GM21619 (cell line): ENCODE measurements at regions not wholly inside any gene's neighbourhood (a gene's known extent, or its start where the extent isn't known, plus 50 kb on each side); places are given as distances from the start of the nearest gene placed in this dataset.
"Not testable (repeated sequence)": the region's sequence is repeated elsewhere in the genome, so short reads cannot be mapped to it uniquely, and the experiment has no call there.

Source experiments
- ATAC-seq: cut with Tn5 transposase; IDR thresholded peaks from one replicate; pipeline ENCODE4 v1.9.1; 2021; ENCODE audit not compliant: unreplicated experiment

DNA sequence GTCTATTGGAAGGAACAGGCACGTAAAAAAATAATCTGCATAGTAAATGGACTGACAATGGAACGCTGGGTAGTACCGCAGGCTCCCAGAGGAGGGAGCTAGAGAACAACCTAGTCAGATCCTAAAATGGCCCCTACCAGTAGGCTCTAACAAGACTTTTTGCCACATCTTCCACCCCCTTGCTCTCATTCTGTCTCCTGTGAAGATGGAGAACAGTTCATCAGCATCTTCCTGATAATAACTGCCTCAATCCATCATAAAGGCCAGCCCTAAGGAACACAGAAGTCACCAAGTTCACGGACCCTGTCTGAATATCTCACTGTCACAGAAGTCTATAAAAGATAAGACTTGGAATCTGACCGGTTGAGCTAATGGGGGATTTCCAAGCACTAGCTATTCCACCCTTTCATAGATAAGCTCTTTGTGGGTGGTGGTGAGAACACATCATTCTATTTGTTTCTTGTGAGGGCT, 133.4 kb downstream of the SLC1A3 start:
- ATAC-seq = peak; percentile 67

DNA sequence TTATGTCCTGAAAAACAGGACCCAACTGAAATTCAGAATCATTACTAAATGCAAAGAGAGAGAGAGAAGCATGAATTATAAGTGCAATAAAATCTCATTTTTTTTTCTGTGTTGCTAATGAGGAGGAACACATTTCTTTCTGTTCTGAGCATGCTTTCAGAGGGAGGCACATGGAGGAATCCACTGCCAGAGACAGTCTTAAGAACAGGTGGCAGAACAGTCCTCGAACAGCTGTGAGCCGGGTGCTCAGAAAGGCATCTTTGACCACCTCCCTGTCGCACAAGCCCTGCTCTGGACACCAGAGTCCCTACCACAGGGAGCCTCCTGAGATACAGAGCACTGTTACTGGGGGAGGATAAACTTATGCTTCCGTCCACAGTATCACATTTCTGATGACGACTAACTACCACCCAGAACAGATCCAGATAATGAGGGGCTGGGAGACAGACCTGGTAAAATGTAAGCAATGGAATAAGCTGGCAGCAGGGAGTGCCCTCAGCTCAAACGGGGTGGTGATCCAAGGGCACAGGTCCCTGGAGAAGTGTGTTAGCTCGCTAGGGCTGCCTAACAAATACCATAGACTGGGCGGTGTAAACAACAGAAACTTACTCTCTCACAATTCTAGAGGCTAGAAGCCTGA, 134.0 kb downstream of the SLC1A3 start:
- no peak for ATAC-seq

DNA sequence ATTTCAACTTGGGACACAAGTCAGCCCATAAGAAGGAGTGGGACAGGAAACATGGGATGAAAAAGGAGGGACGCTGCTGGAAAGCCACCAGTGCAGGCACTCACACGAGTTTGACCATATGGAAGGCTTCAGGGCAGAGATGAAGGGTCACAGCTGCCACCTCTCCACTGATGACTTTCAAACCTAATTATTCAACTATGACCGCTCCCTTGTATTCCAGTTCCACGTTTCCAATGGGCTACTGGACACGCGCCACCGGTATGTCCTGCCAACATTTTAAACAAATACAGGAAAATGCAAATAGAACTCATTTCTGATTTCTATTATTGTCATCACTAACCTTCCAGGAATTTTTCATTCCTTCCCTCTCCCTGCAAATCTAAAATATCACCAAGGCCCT, 134.7 kb downstream of the SLC1A3 start:
- no peak for ATAC-seq

DNA sequence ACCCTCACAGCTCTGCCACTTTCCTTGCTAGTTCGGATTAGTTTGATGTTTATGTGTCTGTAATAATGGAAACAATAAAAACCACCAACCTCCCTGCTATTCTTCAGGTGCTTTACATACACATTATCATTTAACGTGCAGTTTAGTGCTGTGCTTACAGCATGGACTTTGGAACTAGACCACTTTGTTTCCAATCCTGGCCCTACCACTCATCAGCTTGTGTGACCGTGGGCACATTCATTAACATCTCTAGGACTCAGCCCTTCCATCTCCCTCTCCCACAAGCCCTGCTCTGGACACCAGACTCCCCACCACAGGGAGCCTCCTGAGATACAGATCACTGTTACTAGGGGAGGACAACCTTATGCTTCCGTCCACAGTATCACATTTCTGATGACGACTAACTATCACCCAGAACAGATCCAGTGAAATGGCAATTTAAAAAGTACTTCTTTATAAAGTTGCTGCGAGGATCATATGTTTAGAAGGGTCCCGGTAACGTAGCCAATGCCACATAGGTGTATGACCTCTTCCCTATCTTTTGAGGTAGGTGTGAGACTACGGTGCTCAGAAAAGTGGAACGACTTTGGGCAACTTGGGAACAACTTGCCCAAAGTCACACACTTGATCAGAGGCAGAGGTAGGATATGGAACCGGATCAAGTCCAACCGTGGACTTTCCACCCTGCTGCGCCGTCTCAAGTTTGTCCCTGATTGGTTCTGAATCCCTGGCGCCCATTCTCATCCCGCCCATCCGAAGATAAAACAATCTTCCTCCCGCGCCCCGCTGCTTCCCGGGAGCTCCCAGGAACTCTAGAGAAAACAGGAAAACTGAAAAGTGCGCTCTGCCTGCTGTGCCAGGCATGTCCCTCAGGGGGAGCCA, 132.4 kb upstream of the NIPBL start:
- ATAC-seq = no peak

GRCh38 chr5:36744773-36745589, 131.6 kb upstream of the NIPBL start:
- ATAC-seq = peak; percentile 77

DNA sequence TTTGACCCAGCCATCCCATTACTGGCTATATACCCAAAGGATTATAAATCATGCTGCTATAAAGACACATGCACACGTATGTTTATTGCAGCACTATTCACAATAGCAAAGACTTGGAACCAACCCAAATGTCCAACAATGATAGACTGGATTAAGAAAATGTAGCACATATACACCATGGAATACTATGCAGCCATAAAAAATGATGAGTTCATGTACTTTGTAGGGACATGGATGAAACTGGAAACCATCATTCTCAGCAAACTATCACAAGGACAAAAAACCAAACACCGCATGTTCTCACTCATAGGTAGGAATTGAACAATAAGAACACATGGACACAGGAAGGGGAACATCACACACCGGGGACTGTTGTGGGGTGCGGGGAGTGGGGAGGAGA, 128.8 kb upstream of the NIPBL start:
- ATAC-seq = not testable (repeated sequence)

- no peak for ATAC-seq
Measured at GRCh38 chr5:36751886-36752285, 124.7 kb upstream of the NIPBL start.

GRCh38 chr5:36755342-36755741, 121.2 kb upstream of the NIPBL start:
- ATAC-seq = no peak

GRCh38 chr5:36755920-36756488, 120.6 kb upstream of the NIPBL start:
- no peak for ATAC-seq

DNA sequence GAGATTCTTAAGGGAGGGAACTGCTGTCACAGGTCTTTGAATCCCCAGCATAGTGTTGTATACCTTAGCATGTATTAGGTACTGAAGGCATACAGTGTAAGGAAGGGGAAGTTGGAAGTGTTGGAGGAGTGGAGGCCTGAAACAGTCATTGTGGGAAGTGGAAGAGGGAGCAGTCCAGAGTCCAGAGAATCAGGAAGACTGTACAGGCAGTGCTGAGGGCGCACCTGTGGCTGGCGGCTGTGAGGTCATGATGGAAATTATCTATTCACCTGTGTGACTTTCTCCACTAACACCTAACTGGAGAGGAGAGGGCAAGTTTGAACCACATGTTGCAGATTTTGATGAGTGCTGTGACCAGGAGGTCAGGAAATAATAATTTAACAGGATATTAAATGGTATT, 119.7 kb upstream of the NIPBL start:
- no peak for ATAC-seq

DNA sequence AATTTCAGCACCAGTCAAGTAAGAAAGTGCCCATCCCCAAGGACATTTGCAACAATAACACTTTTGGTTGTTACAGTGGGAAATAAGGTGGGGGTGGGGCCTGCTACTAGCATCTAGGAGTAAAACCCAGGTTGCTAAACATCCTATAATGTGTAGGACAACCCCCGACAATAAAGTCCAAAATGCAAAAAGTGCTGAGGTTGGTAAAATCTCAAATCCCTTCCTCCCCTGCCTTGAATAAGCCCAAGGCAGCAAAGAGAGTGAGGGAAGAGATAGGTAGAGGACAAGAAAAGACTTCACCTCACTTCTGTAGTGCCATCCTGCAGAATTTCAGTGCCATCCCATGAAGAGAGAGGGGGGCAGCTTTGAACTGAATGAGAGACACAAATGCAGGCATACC, 117.5 kb upstream of the NIPBL start:
- no peak for ATAC-seq

DNA sequence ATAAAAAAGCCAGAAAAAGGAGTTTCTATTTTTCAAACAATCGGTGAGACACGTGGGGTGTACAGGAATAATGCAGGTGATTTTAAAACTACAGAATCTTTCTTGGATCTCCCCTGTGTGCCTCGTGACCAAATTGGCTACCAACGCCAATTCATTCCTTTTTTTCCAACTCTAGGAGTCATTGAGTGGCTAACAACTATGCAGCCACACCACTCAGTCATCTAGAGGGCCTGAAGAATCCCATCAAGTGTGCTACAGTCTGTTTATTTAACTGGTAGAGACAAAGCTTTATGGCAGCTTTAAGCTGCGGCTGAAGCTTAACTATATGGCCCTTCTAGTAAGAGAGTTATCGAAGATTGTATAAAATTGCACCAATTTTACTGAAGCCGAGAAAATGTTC, 113.1 kb upstream of the NIPBL start:
- no peak for ATAC-seq

- no peak for ATAC-seq
Measured at GRCh38 chr5:36765876-36766275, 110.7 kb upstream of the NIPBL start.

GRCh38 chr5:36766981-36767380, 109.6 kb upstream of the NIPBL start:
- ATAC-seq = no peak

DNA sequence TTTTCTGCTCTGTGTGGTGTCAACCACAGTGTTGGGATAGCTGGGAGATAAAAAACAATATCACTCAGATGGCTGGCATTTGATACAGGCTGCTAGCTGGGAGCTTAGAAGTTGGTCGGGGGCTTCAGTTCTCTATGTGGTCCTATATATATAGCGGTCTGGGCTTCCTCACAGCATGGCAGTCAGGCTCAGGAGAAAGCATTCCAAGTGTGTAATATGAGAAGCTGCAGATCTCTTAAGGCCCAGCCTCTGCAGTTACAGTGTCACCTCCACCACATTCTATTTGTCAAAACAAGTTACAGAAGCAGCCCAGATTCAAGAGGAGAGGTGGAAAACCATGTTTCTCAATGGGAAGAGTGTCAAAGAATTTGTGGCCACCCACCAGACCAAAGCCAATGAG, 108.1 kb upstream of the NIPBL start:
- ATAC-seq = no peak

DNA sequence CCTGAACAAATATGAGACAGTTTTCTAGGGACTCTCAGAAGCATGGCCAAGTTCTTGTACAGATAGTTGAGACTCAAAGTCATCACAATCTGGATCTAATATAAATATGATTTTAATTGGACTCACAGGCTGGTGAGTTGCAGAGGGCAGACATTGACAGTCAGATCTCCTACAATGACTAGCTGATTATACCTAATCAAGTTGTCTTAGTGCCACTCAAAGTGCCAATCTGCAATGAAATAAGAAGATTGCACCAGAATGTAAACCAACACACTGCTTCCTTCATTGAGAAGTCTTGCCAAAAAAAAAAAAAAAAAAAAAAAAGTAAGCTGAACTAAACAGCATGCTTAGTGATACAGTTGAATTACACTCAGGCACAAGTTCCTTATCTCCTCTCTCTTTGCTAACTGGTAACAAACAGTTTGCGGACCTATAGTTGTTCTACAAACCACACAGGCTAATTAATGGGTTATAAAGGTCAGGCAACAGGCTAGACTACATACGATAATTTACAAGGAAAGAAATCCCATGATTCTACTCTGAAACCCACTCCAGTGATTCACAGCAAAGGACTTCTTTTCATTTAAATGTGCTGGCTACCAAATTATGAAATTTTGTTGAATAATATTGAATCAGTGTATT, 107.3 kb upstream of the NIPBL start:
- no peak for ATAC-seq

DNA sequence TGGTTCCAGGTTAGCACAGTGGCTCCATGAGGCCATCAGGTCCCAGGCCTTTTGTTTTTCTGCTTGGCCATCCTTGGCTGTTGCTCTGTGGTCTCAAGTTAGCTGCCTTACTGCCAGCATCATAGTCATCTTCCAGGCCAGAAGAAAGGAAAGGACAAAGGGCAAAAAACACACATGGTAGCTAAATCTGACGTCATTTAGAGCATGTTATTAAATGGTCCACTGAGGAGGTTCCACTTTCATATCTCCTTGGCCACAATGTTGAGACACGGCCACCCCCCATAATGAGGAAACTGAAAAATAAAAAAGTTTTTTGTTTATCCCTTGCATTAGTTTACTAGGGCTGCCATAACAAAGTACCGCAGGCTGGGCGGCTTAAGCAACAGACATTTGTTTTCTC, 106.4 kb upstream of the NIPBL start:
- ATAC-seq = no peak

- no peak for ATAC-seq
Measured at GRCh38 chr5:36772276-36773140, 104.1 kb upstream of the NIPBL start.

DNA sequence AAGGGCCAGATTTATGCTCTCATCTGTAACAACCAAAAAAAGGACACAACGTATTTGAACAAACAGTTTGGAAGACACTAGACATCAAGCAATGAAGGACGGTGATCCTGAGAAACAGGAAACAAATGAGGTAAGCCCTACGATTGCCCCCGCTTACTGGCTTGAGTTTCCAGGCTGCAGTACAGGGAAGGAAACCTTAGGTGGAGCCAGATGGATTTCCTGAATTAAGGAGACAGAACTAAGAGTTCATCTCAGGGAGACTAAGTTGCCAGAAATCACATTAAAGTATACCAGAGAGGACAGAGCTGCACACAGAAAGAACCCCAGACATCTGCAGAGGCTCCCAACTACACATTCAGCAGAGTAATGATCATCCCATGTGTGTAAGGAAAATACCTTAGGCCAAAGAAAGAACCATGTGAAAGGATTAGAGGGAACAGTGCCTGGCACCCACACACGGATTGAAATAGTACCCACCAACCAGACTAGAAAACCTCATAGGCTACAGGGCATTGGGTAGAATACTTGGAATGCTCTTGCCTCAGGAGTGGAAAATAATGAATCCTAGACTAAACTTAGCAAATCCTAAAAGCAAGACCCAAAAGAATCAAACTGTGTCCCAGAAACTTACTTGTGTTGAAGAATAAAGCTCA, 99.3 kb upstream of the NIPBL start:
- no peak for ATAC-seq
